Activated CD8-positive, alpha-beta memory T cell treated with anti-CD3 and anti-CD28 coated beads, Interleukin-2, amount 50 U/mL, for 24 hours (primary cell): ENCODE measurements at regions not wholly inside any gene's neighbourhood (a gene's known extent, or its start where the extent isn't known, plus 50 kb on each side); places are given as distances from the start of the nearest gene placed in this dataset.

Experiments
- DNase-seq: peaks from one replicate; pipeline ENCODE4 v3.0.0-alpha.2; 2020; ENCODE audit errors: extremely low read depth

DNA sequence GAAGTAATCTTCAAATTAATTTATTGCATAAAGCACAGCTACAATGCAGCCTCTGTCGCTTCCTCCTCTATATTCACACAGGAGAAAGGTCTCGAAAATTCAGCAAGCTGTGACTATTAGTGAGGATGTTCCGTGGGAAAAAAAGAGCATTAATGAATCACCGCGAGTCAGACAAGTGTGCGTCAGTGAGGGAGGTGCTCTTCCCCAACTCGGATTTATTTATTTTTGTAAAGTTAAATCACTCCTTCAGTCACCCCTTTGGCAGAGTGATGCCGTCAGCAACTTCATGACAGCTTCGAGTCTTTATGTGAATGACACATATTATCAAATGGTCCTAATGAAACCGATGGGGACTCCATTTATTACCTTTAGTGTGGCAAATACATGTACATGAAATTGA lies 648.9 kb upstream of the SALL3 start:
- no peak for DNase-seq

DNA sequence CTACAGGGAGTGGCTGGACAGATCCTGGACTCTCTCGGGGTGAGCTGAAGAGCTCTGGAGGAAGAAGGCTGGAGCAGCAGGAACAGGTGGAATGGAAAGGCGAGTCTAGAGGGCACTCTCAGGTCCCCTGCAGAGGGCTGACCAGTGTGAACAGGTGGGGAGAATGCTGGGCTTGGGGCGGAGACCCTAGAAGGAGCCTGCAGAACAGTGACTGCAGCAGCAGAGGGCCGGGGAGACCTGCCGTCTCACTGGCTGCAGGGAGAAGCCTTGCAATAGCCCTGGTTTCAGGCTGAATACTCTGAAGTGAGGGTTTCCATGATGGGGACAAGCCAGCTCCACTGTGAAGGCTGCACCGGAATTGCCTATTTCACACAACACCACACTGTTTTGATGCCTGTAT lies 626.7 kb upstream of the SALL3 start:
- DNase-seq: no peak

- no peak for DNase-seq
Measured at GRCh38 chr18:78362198-78362597, 617.4 kb upstream of the SALL3 start.

- no peak for DNase-seq
Measured at GRCh38 chr18:78363556-78364387, 615.8 kb upstream of the SALL3 start.

DNA sequence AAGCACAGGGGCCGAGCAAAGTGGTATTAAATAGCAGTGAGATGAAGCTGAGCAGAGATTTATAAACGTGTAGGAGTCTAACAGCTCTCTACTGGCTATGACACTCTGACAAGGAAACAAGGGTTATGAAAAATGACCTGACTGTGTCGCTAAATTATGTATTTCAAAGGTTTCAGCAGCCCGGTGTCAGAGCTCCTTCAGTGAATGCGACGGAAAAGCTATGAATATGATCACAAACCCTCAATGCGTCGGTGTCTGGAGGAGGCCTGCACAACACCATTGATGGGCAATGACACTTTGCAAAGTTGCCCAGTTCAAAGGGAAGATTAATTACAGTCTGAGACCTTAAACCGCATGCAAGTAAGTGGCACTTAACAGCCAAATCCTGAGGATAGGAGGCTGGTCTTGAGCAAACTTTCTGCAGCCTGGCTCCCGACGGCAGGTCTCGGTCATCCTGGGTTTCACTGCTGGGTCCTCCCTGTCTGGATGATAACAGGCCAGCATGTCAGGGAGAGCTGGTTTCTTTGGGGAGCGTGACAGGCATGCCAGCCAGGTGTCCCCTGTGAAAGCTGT lies 615.1 kb upstream of the SALL3 start:
- DNase-seq: no peak

GRCh38 chr18:78367996-78368395 lies 611.6 kb upstream of the SALL3 start:
- DNase-seq: no peak

DNA sequence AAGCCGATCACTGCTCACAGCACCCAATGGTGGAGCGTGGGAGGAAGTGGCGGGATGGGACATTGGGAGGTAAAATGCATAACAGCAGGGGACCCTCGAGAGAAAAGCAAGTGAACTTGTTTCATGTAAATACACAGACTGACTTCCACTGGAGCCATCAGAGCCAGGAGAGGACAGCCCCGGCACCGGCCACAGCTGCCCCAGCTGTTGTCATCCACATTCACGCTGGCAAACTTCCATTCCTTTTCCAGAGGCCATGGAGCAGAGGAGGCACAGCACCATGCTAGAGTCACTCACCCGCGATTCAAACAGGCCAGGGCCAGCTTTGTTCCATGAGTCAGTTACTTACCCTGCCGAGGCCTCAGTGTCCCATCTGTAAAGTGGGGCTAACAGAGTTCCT lies 610.9 kb upstream of the SALL3 start:
- no peak for DNase-seq

DNA sequence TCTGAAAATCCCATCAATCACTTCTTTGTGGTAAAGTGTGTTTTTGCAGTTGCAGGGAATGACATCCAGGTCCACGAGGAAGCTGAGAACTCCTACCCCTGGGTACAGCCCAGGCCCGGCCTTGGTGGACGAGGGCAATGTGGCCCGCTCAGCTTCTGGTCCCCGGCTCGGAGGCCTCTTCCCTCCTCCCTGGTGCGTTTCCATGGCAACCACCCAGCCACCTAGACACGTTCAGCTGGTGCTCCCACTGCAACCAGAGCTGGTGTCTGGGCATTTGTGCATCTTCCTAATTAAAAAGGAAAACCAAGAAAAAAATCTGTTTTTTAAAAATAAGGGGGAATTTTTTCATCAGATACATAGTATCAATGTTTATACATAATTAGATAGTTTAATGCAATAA lies 603.6 kb upstream of the SALL3 start:
- DNase-seq: no peak

- DNase-seq: no peak
Measured at GRCh38 chr18:78378403-78378802, 601.2 kb upstream of the SALL3 start.

DNA sequence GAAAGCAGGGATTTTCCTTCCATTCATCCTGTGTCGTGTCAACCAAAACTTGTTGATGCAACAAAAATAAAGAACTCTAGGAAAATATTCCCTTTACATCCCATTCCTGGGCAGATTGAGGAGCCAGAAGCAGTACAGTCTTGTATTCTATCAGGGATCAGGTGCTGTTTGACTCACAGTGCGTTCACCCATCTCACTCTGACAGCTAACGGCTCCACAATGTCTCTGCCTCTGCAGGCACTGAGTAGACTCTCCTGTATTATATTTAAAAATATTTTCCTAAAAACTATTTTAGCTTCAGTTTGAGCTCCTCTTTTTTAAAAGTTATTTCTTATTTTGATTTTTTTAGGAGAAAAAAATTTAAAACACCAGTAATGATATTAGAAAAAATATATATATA lies 600.6 kb upstream of the SALL3 start:
- no peak for DNase-seq

- DNase-seq: no peak
Measured at GRCh38 chr18:78390348-78390951, 589.2 kb upstream of the SALL3 start.

DNA sequence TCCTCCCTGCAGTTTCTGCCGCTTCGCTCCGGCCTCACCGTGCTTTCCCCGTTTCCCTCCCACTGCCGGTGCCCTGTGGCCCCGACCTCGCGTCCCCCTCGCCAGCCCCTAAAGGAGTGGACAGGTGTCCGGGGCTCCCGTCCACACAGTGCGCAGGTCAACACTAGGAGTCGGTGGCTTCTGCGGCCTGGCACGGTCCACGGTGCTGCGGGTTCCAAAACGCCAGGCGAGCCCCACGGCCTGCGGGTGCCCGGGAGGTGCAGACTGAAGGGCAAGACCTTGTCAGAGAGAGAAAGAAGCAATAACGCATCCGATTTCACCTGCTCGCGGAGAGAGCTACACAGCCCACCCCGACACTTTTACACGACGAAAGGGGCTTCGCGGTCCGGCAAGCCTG lies 588.7 kb upstream of the SALL3 start:
- no peak for DNase-seq

GRCh38 chr18:78393086-78393862 lies 586.3 kb upstream of the SALL3 start:
- DNase-seq: no peak

DNA sequence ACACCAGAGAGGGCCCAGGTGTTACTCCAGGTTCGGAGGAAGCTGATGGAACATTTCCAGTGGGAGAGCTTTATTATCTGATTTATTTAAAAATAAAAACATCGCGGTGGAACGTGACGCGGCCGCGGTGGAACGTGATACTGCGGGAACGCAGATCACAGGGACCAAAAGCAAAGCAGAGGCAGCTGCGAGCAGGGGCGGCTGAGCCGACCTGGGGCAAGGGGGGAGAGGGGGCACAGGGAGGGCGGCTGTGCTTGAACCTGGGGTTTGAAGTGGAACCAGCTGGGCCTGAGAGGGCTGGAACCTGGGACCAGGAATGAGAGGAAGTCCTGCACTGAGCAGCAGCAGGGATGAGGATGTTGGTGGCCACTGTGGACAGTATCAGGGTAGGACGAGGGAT lies 583.5 kb upstream of the SALL3 start:
- DNase-seq: no peak

- DNase-seq: no peak
Measured at GRCh38 chr18:78396756-78397155, 582.9 kb upstream of the SALL3 start.

DNA sequence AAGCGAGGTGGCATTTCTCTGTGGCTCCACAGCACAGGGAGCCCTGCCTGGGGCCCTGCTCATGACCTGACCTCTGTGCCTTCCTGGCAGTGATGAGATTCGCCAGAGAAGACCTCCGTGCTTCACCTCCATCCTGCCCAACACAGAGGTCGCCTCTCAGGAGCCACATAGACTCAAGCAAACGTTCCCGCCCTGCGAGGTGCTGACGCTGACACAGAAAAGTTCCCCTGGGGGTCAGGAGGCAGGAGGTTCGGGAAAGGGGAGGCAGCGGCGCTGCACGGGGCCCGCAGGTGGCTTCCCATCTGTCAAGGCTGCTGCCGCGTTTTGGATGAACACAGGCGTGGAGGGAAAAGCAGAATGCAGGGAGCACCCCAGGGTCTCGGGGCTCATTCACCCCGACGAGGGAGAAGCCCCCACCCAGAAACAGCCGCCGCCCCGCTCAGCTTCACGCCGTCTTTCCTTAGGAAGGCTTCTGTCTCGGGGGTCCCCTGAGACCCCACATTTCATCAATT lies 579.6 kb upstream of the SALL3 start:
- DNase-seq: no peak

DNA sequence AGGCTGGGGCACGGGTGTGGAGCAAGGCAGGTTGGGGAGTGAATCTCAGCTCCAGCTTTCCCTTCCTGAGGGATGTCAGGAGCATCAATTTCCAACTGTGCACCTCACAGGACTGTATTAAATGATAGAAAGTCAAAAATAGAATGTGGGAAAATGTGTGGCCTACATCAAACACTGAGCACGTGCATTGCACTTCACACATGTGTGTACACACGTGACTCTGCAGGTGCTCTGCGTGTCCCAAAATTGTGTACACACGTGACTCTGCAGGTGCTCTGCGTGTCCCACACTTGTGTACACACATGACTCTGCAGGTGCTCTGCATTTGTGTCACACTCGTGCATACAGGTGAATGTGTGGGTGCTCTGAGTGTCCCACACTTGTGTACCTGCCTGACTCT lies 577.2 kb upstream of the SALL3 start:
- no peak for DNase-seq

- DNase-seq: no peak
Measured at GRCh38 chr18:78402966-78403365, 576.7 kb upstream of the SALL3 start.

DNA sequence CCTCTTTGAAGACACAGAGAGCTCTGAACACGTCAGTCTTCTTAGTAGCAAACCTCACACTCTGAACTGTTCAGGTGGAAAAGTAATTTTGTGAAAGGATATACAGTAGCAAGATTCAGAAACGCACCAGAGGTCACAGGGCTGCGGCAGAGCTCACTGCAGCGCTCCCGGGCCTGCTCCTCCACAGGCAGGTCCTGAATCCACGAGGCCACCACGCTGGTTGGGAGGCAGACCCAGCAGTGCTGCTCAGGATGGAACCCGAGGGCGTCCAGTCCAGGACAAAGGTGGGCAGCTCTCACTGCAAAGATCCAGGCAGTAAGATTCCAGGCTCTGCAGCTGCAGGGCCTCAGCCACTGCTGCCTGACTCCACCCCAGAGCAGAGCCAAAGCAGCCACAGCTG lies 576.2 kb upstream of the SALL3 start:
- DNase-seq: no peak

DNA sequence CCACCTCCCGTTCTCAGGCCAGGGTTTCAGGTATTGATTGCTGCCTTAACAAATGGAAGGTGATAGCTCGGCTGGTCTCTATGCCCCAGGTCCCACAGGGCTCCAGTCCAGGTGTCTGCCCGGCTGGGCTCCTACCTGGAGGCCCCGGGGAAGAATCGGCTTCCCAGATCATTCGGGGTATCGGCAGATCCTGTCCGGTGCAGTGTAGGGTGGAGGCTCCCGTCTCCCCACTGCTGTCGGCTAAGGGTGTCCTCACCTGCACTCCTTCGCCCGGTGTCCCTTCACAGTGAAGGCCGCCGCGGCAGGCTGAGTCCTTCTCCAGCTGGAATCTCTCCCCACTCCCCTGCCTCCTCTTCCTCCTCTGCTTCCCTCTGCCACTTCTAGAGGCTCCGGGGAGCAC lies 573.9 kb upstream of the SALL3 start:
- DNase-seq: no peak

DNA sequence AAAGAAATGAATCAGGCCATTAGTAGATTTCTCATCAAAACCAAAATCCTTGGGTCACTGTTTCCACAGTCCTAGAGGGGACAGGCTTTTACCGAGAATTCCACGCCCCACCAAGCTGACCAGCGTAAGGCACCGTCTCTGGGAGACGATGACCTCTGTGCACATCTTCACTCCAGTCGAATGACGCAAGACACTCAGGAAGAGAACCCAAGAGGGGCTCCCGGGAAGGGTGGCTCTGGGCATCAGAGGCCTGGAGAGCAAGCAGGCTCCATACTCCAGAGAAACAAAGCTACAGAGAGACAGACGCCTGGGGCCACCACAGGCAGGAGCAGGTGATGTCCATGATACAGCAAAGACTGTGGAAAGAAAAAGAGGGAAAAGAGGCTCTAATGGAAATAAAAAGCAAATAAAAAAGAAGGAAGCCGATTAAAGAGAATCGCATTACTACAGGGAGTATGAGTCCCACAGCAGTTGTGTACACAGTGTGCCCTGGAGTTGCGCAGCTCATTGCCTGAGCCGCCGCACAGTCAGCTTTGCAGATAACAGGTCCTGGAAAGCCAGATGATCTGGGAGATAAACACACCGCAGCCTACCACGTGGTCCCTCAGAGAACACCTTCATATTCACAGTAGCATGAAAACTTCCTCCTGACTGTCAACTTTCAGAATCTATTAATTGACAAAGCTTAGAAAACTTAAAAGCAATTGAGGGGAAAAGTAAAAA lies 572.7 kb upstream of the SALL3 start:
- no peak for DNase-seq

- DNase-seq: no peak
Measured at GRCh38 chr18:78407466-78407844, 572.2 kb upstream of the SALL3 start.
